ENCODE measurements at regions not wholly inside any gene's neighbourhood (a gene's known extent, or its start where the extent isn't known, plus 50 kb on each side); places are given as distances from the start of the nearest gene placed in this dataset.

DNA sequence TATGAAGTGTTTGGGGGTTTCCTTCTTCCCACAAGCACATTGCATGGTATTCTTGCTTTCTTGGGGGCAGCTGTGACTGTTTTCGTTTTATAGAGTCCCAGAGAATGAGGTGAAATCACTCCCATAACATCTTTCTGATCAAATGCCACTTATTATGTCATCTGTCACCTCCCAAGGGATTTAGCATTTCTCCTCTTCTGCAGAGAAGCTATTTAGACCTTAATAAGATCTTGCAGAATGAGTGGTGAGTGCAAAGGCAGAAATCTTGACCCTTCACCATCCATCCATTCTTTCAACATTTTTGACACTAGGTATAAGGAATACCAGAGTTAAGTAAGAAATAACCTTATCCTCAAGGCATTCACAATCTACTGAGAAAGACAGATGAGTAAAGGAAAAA, 318.6 kb upstream of the POU3F1 start:
- TF ChIP-seq, protein P1, sequence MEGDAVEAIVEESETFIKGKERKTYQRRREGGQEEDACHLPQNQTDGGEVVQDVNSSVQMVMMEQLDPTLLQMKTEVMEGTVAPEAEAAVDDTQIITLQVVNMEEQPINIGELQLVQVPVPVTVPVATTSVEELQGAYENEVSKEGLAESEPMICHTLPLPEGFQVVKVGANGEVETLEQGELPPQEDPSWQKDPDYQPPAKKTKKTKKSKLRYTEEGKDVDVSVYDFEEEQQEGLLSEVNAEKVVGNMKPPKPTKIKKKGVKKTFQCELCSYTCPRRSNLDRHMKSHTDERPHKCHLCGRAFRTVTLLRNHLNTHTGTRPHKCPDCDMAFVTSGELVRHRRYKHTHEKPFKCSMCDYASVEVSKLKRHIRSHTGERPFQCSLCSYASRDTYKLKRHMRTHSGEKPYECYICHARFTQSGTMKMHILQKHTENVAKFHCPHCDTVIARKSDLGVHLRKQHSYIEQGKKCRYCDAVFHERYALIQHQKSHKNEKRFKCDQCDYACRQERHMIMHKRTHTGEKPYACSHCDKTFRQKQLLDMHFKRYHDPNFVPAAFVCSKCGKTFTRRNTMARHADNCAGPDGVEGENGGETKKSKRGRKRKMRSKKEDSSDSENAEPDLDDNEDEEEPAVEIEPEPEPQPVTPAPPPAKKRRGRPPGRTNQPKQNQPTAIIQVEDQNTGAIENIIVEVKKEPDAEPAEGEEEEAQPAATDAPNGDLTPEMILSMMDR (conservative IDR thresholded peaks at IDR 0.05): no peak
- TF ChIP-seq EZH2 (IDR thresholded peaks at IDR 0.05; ENCODE audit: low read depth): no peak

Measured in PC-9 (cell line).